Skeletal muscle cell (primary cell): ENCODE measurements at regions not wholly inside any gene's neighbourhood (a gene's known extent, or its start where the extent isn't known, plus 50 kb on each side); places are given as distances from the start of the nearest gene placed in this dataset.
"Not testable (repeated sequence)": the region's sequence is repeated elsewhere in the genome, so short reads cannot be mapped to it uniquely, and the experiment has no call there.

Experiments
- DNase-seq: peaks from one replicate; pipeline ENCODE4 v3.0.0-alpha.2; 2010; ENCODE audit warnings: low read depth
- H3K4me3 ChIP-seq: 2 replicates; pipeline ENCODE4 v1.5.1; 2011; ENCODE audit warnings: low read depth, mild to moderate bottlenecking, control low read depth, low read length, moderate library complexity

GRCh38 chr2:16086136-16086535, 145.8 kb downstream of the MYCN start:
- H3K4me3 ChIP-seq, DNase-seq: not testable (repeated sequence)

GRCh38 chr2:16085073-16085472, 144.7 kb downstream of the MYCN start:
- no peak for DNase-seq
- no peak overlapping the region for H3K4me3 ChIP-seq

- no peak for DNase-seq
- no peak overlapping the region for H3K4me3 ChIP-seq
Measured at GRCh38 chr2:16084274-16084673, 143.9 kb downstream of the MYCN start.

GRCh38 chr2:16082276-16082675, 141.9 kb downstream of the MYCN start:
- DNase-seq: no peak
- no peak overlapping the region for H3K4me3 ChIP-seq

DNA sequence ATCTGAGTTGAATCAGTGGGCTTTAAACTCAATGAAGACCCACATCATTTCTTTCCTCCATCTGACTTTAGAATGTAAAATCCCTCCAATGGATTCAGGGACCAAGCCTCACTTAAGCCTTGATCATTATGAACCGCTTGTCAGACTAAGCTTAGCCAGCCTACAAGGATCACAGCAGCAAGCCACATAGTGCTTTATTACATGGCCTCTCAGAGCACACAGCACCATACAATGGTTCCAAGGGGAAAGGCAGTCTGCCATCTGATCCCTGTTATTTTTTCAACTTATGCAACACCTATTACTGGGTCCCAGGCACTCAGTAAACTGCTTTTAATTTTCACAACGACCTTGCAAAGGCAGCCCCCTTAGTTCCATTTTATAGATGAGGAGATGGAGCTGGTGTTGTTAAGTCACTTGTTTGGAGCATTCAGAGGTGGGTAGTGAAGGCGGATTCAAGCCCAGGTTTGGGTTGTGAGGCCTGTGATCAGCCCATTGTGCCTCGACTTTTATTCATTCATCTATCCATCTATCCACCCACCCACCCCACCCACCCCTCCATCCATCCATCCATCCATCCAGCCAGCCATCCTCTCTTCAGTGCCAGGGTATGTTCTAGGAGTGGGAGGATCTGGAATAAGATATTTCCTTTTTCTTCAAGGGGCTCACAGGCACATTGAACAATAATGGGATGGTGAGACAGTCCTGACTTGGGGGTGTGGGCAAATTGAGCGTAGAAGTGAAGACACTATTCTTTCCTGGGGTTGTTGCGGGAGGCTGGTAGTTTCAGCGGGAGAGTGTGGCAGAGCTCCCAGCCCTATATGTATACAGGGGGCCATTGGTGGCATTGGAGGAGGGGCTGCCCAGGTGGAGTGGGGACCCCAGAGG, 141.2 kb downstream of the MYCN start:
- DNase-seq: no peak
- H3K4me3 ChIP-seq: no peak overlapping the region

- no peak for DNase-seq
- no peak overlapping the region for H3K4me3 ChIP-seq
Measured at GRCh38 chr2:16080516-16080915, 140.2 kb downstream of the MYCN start.

- no peak for DNase-seq
- H3K4me3 ChIP-seq: no peak overlapping the region
Measured at GRCh38 chr2:16080071-16080470, 139.7 kb downstream of the MYCN start.

DNA sequence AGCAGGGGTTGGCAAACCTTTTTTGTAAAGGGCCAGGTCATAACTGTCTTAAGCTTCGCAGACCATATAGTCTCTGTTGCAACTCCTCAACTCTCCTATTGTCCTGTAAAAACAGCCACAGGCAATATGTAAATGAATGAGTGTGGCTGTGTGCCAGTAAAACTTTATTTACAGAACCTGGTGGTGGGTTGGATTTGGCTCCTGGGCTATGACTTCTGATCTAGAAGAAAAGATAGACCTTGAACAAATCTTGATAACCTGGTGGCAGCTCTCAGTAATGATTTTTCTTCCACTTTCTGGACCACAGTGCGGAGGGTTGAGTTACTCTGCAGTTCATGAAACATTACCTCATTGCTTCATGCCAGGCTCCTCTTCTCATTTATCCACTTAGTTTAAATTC, 139.3 kb downstream of the MYCN start:
- no peak overlapping the region for H3K4me3 ChIP-seq
- no peak for DNase-seq

DNA sequence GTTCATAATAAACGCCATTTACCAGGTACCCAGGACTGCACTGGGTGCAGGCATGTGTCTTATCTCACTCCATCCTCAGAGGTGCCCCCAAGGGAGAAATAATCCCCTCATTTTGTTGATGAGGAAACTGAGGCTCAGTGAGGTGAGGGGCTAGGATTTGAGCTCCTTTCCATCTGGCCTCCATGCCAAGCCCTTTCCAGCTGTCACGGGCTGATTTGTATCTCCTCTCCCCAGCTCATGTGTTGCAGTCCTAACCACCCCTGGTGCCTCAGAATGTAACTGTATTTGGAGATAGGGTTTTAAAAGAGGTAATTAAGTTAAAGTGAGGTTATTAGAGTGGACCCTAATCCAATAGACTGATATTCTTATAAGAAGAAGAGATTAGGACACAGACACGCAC, 137.3 kb downstream of the MYCN start:
- H3K4me3 ChIP-seq: no peak overlapping the region
- no peak for DNase-seq

GRCh38 chr2:16076911-16077310, 136.6 kb downstream of the MYCN start:
- no peak for DNase-seq
- H3K4me3 ChIP-seq: no peak overlapping the region

DNA sequence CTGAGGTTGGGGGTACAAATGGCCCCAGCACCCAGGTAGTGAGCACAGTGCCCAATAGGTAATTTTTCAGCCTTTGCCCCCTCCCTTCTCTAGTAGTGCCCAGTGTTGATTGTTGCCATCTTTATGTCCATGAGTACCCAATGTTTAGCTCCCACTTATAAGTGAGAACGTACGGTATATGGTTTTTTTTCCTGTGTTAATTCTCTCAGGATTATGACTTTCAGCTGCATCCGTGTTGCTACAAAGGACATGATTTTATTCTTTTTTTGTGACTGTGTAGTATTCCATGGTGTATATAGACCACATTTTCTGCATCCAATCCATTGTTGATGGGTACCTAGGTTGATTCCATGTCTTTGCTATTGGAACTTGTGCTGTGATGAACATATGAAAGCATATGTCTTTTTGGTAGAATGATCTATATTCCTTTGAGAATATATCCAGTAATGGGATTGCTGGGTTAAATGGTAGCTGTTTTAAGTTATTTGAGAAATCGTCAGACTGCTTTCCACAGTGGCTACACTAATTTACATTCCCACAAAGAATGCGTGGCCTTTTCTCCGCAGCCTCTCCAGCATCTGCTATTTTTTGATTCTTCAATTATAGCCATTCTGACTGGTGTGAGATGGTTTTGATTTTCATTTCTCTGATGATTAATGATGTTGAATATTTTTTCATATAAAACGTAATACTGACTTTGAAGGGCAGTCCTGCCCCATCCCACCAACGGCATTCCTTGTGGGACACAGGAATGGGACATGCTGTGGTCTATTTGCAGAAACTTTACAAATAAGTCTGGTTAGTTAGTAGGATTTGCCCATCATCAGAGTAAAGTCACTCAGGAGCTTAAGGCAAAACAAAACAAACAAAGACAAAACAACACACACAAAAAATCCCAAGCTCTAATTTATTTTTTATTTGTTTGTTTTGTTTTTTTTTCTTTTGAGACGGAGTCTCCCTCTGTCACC, 135.0 kb downstream of the MYCN start:
- H3K4me3 ChIP-seq: no peak overlapping the region
- DNase-seq: no peak

- no peak overlapping the region for H3K4me3 ChIP-seq
- no peak for DNase-seq
Measured at GRCh38 chr2:16073921-16074425, 133.6 kb downstream of the MYCN start.

DNA sequence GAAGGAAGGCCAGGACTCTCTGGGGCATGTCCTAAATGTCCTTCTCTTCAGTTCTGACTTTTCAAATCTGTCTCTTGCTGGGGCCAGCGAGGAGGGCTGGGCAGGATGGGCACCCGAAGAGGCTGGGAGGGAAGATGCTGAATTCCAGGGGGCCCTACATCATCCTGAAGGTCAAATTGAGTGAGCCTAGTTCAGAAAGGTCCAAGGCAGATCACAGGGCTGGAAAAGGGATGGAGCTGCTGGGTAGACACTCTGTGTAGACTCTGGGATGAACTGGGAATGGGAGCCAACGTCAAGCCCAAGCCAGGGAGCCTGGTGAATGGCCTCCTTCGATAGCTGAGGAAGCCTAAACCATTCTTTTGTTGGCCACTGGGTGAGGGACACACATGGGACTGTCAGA, 133.1 kb downstream of the MYCN start:
- H3K4me3 ChIP-seq: no peak overlapping the region
- DNase-seq: no peak

GRCh38 chr2:16072638-16073290, 132.4 kb downstream of the MYCN start:
- no peak for DNase-seq

GRCh38 chr2:16071865-16072637, 131.7 kb downstream of the MYCN start:
- H3K4me3 ChIP-seq: no peak overlapping the region
- no peak for DNase-seq

More at GRCh38 chr2:16072638-16073290, 132.4 kb downstream of the MYCN start:
- H3K4me3 ChIP-seq: no peak overlapping the region

GRCh38 chr2:16071039-16071864, 130.9 kb downstream of the MYCN start:
- DNase-seq: no peak
- H3K4me3 ChIP-seq: no peak overlapping the region

DNA sequence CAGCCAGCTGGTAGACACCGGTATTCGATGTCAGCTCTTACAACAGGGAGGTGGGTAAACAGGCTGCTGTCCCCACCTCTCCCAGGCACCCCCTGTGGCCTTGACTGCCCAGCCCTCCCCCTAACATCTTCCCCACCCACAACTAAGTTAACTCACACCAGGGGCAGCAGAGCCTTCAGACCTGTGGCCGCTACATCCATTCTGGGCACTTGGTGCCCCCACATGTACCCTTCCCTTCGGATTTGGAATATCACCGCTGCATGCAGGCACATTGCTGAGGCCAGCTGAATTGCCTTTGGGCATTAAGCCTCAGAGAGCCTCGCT, 130.3 kb downstream of the MYCN start:
- H3K4me3 ChIP-seq: no peak overlapping the region
- no peak for DNase-seq

DNA sequence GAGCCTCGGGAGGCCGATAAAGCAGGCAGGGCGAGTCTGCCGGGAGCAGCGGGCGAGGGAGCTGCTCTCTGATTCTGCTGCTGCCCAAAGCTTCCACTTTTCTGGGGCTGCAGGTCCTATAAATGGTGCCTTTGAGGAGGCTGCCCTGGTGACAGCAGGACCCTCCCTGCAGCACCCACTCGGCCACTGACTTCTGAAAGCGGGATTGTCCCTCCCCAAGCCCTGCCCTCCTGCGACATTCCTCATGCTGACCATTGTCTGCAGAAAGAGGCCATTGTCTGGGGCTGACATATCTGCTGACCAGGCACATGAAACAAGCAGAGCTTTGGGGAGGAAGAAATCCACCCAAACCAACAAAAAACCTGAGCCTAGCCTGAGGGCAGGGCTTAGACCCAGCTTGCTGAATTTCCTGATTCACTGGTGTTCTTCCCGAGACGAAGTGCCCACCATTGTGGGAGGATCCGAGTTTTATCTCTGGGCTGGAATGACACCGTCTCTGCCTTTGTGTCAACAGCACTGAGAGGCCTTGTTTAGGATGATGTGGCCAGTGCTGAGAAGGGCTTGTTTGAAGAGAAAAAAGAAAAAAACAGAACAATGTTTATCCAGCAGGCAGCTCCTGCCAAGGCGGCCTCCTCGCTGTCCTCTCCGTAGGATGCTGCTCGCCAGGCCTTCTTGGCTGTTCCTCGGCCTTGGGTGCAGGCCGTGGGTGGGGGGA, 129.7 kb downstream of the MYCN start:
- no peak for DNase-seq
- no peak overlapping the region for H3K4me3 ChIP-seq
